HG03439 (cell line): ENCODE measurements at regions not wholly inside any gene's neighbourhood (a gene's known extent, or its start where the extent isn't known, plus 50 kb on each side); places are given as distances from the start of the nearest gene placed in this dataset.
"Not testable (repeated sequence)": the region's sequence is repeated elsewhere in the genome, so short reads cannot be mapped to it uniquely, and the experiment has no call there.

ENCODE experiments used
- ATAC-seq: cut with Tn5 transposase; IDR thresholded peaks from one replicate; pipeline ENCODE4 v1.9.1; 2021; ENCODE audit warnings: mild to moderate bottlenecking, moderate library complexity; ENCODE audit not compliant: unreplicated experiment

- ATAC-seq: no peak
Measured at GRCh38 chr22:22193923-22194322, 50.7 kb upstream of the VPREB1 start.

- not testable (repeated sequence) for ATAC-seq
Measured at GRCh38 chr22:22193462-22193861, 51.1 kb upstream of the VPREB1 start.

GRCh38 chr22:22193006-22193405 lies 51.6 kb upstream of the VPREB1 start:
- not testable (repeated sequence) for ATAC-seq

GRCh38 chr22:22189796-22190195 lies 54.8 kb upstream of the VPREB1 start:
- not testable (repeated sequence) for ATAC-seq

GRCh38 chr22:22187863-22188262 lies 56.7 kb upstream of the VPREB1 start:
- ATAC-seq: not testable (repeated sequence)

DNA sequence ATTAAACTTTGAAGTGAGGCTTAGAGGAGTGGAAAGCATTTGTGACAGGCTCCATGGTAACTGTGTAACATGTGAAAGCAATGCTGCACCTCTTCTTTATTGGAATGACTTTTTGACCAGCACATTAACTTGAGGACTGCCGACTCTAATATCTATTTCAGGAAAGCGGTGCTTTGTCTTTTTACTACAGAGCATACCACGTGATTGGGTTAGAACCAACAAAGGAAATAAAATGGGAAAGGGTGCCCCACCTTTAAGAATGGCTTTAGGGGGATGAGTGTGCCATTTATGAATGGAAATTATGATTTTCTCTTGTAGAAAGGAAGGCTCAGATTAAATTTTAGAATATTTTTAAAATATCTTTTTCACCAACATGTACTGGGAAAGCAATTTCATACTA lies 57.3 kb upstream of the VPREB1 start:
- ATAC-seq: no peak

DNA sequence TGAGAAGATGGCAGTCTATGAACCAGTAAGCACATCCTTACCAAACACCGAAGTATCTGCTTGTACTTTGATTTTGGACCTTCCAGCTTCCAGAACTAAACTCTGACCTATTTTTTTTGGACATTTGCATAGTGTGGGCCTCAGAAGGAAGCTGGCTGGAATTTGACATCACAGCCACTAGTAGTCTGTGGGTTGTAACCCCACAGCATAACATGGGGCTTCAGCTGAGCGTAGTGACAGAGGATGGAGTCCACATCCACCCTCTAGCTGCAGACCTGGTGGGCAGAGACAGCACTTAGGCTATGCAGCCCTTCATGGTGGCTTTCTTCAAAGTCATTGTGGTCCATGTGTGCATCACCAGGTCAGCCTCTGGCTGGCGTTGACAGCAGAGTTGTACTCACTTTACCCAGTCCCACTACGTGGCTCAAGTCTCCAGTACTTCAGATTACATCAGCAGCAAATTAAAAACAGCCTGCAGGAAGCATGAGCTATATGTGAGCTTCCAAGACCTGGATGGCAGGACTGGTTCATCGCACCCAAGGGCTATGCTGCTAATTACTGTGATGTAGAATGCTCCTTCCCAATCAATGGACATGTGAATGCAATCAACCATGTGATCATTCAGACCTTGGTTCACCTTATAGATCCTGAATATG lies 58.6 kb upstream of the VPREB1 start:
- ATAC-seq: no peak

- no peak for ATAC-seq
Measured at GRCh38 chr22:22185217-22185616, 59.4 kb upstream of the VPREB1 start.

DNA sequence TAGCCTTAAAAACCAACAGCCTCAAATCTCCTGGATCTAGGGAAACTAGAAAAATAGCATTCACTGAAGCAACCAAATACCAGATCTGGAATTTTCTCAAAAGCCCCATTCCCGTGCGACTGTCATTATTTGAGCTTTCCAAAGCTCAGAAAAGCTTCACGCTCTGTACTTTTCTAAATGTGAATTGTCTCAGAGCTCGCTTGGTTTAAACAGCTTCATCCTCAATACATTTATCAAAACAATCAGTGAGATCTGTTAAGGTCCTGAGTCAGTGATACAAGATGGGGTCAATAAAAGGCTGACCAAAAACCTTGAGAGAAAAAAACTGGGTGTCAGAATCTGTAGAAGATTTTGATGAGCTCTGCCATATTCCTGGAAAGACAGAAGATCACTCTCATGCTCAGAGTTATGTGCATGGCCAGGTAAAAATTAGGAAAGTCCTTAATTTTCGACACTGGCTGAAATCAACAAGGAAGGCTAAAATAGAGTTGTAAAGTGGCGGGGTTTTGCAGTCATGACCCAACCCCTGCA lies 60.2 kb upstream of the VPREB1 start:
- no peak for ATAC-seq

DNA sequence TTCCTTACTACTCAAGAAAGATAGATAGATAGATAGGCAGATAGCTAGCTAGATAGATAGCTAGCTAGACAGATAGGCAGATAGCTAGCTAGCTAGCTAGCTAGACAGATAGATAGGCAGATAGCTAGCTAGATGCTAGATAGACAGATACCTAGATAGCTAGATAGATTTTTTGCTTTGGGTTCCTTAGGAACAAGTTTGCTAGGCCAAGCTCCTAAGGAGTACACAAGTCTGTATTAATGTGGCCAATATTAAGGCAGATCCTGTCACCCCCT lies 61.7 kb upstream of the VPREB1 start:
- ATAC-seq: no peak

- ATAC-seq: no peak
Measured at GRCh38 chr22:22182218-22182989, 62.2 kb upstream of the VPREB1 start.

GRCh38 chr22:22181341-22181850 lies 63.2 kb upstream of the VPREB1 start:
- ATAC-seq: no peak

- no peak for ATAC-seq
Measured at GRCh38 chr22:22180738-22181285, 63.8 kb upstream of the VPREB1 start.

DNA sequence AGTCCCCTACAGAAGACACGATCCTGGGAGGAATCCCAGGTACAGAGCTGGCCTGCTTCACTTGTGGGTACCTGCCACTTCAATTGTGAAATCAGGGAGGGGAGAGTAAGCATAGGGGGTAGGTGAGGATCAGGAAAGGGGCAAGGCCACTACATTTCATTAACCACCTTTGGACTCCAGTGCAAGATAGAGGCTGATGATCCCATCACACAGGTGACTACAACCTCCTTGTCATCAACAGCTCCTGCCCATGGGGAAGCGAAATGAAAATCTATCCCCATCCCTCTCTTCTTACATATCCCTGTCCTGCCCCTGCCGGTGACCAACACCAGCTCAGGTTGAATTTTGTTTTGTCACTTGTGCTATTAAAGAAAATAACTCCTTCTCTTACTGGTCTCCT lies 64.7 kb upstream of the VPREB1 start:
- no peak for ATAC-seq

DNA sequence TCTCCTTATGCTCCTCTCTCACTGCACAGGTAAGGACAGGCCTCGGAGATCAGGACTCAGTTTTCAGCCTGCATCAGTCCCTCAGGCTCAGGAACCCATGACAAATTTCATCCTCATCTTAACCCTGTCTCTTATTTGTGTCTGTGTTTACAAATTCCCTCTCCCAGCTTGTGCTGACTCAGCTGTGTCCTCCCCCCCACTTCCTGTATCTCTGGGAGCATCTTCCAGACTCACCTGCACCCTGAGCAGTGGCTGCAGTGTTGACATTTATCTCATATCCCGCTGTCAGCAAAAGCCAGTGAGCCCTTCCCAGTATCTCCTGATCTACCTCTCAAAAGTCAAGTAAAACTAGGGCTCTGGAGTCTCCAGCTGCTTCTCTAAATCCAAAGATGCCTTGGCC lies 65.6 kb upstream of the VPREB1 start:
- ATAC-seq: no peak

DNA sequence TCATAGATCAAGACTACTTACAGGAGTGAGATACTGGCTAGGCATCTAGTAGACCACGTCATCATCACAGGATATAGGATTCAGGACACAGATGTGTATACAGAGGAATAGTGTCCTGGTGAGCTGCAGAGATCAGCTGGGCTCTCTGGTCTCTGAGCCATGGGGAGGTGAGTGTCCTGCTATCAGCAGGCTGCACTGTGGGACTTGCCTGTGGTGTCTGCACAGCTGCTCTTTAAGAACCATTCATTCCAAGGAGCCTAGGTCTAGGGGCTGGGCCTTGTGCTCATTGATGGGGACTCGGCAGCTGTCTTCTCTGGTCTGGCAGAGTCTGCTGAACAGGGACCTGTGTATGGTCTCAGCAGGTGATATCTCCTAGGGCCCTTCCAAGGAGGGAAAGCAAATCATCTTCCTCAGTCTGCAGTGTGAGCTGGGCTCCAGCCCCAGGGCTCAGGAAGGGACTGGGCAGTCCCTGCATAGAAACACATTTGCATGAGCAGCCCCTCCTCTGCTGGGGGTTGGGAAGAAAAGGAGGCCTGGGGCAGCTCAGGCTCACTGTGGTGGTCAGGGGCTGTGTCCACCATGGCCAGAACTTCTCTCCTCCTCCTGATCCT lies 66.1 kb upstream of the VPREB1 start:
- no peak for ATAC-seq

DNA sequence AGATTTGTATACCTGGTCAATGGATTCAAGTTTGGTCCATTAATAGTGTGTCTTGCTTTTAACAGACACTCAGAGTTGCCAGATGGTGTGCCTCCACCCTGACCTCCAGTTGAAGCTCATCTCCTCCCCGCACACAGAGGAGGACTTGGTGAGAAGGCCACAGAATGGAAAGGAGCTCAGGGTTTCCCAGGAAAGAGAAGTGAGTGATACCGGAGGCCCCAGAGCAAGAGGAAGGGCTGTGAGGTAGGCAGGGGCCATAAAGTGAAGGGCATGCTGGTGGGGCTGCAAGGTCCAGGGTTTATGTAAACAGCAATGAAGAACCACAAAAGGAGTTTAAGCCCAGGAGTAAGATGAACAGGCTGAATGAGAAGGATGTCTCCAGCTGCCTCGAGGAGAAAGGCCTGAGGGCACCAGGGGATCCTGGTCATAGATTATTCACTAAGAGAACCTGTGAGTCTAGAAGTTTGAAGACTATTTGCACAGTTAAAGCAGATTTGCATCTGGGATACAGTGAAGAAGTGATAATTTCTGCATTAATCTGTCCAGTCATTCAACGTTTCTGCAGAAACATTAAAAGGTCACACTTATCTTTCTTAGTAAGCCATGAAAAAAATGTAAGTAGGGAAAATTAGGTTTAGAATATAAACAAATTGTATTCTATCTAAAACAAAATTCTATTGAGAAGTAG lies 67.5 kb upstream of the VPREB1 start:
- no peak for ATAC-seq

DNA sequence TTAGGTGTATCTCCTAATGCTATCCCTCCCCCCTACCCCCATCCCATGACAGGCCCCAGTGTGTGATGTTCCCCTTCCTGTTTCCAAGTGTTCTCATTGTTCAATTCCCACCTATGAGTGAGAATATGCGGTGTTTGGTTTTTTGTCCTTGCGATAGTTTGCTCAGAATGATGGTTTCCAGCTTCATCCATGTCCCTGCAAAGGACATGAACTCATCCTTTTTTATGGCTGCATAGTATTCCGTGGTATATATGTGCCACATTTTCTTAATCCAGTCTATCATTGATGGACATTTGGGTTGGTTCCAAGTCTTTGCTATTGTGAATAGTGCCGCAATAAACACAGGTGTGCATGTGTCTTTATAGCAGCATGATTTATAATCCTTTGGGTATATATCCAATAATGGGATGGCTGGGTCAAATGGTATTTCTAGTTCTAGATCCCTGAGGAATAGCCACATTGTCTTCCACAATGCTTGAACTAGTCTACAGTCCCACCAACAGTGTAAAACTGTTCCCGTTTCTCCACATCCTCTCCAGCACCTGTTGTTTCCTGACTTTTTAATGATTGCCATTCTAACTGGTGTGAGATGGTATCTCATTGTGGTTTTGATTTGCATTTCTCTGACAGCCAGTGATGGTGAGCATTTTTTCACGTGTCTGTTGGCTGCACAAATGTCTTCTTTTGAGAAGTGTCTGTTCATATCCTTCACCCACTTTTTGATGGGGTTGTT lies 71.5 kb upstream of the VPREB1 start:
- ATAC-seq: not testable (repeated sequence)

GRCh38 chr22:22171357-22172218 lies 73.0 kb upstream of the VPREB1 start:
- no peak for ATAC-seq
